HUES48 (cell line): ENCODE measurements at regions not wholly inside any gene's neighbourhood (a gene's known extent, or its start where the extent isn't known, plus 50 kb on each side); places are given as distances from the start of the nearest gene placed in this dataset.

Experiments used
- H3K27ac ChIP-seq: one replicate; pipeline ENCODE4 v1.7.0; 2013; ENCODE audit warnings: low read depth, low read length, inconsistent platforms
- H3K27me3 ChIP-seq: 2 replicates; pipeline ENCODE4 v1.6.1; 2013; ENCODE audit warnings: mild to moderate bottlenecking, low read length; ENCODE audit not compliant: control insufficient read depth, insufficient read depth
- H3K36me3 ChIP-seq: 2 replicates; pipeline ENCODE4 v1.6.1; 2013; ENCODE audit warnings: low read length; ENCODE audit not compliant: control insufficient read depth, insufficient read depth
- H3K4me1 ChIP-seq: 2 replicates; pipeline ENCODE4 v1.6.1; 2013; ENCODE audit warnings: mild to moderate bottlenecking, low read length; ENCODE audit not compliant: control insufficient read depth, insufficient read depth
- H3K4me3 ChIP-seq: 2 replicates; pipeline ENCODE4 v1.5.1; 2013; ENCODE audit warnings: mild to moderate bottlenecking, low read depth, low read length
- H3K9ac ChIP-seq: 2 replicates; pipeline ENCODE4 v1.6.1; 2013; ENCODE audit warnings: mild to moderate bottlenecking, low read depth, low read length, moderate library complexity
- H3K9me3 ChIP-seq: 2 replicates; pipeline ENCODE4 v1.6.1; 2013; ENCODE audit warnings: low read length; ENCODE audit not compliant: control insufficient read depth, insufficient read depth

DNA sequence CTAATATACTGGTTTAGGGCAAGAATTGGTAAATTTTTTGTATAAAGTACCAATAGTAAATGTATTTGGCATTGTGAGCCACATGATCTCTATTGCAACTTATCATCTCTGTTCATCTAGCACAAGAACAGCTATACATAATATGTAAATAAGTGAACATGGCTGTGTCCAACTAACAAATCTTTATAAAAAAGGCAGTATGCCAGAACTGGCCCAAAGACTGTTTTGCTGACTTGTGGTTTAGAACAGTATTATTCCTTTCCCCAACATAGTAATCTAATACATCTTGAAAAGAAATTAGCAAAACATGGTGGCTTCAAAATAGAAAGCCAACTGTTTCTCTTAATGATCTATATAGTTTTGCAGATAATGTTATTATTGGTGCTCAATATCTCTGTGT lies 441.4 kb upstream of the CELF4 start:
- no peaks in the 10 kb centered on the region for H3K36me3 ChIP-seq
- no peak overlapping the region for H3K27ac ChIP-seq
- no peaks in the 10 kb centered on the region for H3K9me3 ChIP-seq
- H3K4me1 ChIP-seq = peaks cover 4% of the 10 kb centered on the region
- H3K27me3 ChIP-seq = no peaks in the 10 kb centered on the region
- no peak overlapping the region for H3K4me3 ChIP-seq
- no peak overlapping the region for H3K9ac ChIP-seq

DNA sequence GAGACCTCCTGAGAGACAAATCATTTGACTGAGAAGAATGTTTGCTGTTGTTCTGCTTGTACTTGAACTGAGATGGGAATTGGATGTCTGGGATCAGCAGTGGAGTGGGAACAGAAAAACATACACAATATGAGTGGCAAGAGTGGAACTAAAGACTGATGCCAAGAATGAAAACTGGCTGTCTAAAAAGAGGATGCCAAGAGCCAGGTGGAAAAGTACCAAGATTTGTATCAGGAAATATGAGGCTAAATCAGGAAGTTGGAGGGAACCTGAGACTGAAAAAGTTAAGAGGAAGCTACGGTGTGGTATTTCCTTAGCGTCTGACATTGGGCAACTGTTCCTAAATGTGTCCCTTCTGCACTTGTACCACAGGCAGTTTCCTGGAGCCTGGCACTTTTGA lies 440.9 kb upstream of the CELF4 start:
- no peaks in the 10 kb centered on the region for H3K27me3 ChIP-seq
- H3K27ac ChIP-seq = no peak overlapping the region

DNA sequence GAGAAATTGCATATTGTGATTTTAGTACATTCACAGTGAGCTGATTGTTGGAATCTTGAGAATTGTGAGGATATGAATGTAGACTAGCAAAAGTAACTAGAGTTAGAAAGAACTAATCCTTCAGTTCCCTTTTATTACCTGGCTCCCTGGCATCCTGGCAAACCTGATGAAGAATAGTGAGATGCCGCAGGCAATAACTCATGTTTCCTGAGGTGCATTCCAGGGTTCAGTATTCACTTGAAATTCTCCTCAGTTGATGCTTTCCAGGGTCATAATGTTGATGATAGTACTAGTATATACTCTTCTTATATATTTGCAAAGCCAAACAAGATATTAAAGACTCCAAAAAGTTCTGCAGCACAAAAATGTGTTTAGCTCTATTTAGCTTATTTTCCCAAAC lies 432.1 kb upstream of the CELF4 start:
- Histone ChIP-seq H3K27ac (no peak overlapping the region), H3K27me3 (no peaks in the 10 kb centered on the region), H3K4me3 (no peak overlapping the region), H3K36me3 (no peaks in the 10 kb centered on the region), H3K9me3 (no peaks in the 10 kb centered on the region), H3K4me1 (peaks cover 6% of the 10 kb centered on the region), H3K9ac (no peak overlapping the region)

More for the DNA sequence above, 440.9 kb upstream of the CELF4 start:
- peaks cover 6% of the 10 kb centered on the region for H3K4me1 ChIP-seq
- H3K9ac ChIP-seq = no peak overlapping the region
- H3K36me3 ChIP-seq = no peaks in the 10 kb centered on the region
- no peak overlapping the region for H3K4me3 ChIP-seq
- H3K9me3 ChIP-seq = no peaks in the 10 kb centered on the region

DNA sequence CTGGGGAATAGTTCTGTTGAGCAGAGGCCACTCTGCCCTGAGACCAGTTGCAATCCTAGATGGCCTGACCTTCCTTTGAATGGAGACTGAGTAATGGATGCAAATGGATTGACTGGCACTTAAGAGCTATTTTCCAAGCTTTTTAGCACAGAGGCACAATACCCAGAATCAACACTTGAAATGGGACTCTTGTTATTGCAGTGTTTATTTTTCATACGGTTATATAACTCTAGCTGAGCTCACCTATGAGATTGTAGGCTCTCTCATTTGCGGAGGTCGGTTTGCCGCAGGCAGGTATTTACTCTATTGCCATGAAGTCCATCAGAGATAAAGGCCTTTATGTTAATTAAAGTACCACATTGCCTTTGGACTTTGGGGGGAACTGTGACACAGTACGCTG lies 422.3 kb upstream of the CELF4 start:
- H3K9me3 ChIP-seq = no peaks in the 10 kb centered on the region
- H3K36me3 ChIP-seq = no peaks in the 10 kb centered on the region
- no peak overlapping the region for H3K9ac ChIP-seq
- no peak overlapping the region for H3K27ac ChIP-seq
- no peak overlapping the region for H3K4me3 ChIP-seq
- H3K4me1 ChIP-seq = peaks cover 5% of the 10 kb centered on the region; the same call in 1 of the 2 replicates
- no peaks in the 10 kb centered on the region for H3K27me3 ChIP-seq

DNA sequence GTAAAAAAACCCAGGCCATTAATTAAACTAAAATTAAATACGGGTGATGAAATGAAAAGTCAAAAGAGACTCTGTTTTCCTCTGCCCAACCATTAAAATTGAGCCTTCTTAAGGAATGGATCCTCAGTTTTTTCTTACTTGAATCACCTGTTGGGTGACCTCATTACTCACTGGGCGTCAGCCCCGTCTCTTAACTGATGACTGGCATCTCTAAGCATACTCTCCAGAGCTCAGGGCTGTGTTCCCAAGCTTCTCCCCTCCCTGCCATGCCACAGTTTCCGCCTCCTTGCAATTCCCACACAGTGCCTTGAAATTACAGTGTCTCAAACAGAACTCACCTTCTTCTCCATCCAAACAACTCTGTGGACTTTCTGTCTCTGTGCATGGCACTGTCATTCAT lies 421.1 kb upstream of the CELF4 start:
- Histone ChIP-seq H3K27me3 (no peaks in the 10 kb centered on the region), H3K36me3 (no peaks in the 10 kb centered on the region), H3K9me3 (no peaks in the 10 kb centered on the region), H3K27ac (no peak overlapping the region), H3K9ac (no peak overlapping the region), H3K4me3 (no peak overlapping the region), H3K4me1 (peaks cover 5% of the 10 kb centered on the region; the same call in 1 of the 2 replicates)

DNA sequence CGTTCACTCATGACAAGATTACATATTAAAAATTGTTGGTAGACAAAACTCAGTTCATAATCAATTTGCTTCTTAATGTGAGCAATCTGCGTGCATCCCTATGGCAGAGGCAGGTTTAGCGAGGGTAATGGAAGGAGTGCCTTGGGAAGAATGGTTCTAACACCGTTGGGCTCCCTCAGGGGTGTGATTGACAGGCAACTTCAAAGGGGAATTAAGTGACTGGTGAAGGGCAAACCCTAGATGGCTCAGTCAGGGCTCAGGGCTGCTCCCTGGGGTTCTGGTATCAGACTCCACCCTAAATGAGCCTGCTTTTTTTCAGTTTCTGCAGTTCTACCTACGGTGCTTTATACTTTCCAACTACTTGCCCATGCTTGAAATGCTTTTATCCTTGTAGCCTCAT lies 419.5 kb upstream of the CELF4 start:
- H3K4me1 ChIP-seq = peaks cover 5% of the 10 kb centered on the region; the same call in 1 of the 2 replicates
- H3K9me3 ChIP-seq = no peaks in the 10 kb centered on the region
- no peaks in the 10 kb centered on the region for H3K36me3 ChIP-seq
- H3K9ac ChIP-seq = no peak overlapping the region
- H3K27me3 ChIP-seq = no peaks in the 10 kb centered on the region
- no peak overlapping the region for H3K27ac ChIP-seq
- H3K4me3 ChIP-seq = no peak overlapping the region

DNA sequence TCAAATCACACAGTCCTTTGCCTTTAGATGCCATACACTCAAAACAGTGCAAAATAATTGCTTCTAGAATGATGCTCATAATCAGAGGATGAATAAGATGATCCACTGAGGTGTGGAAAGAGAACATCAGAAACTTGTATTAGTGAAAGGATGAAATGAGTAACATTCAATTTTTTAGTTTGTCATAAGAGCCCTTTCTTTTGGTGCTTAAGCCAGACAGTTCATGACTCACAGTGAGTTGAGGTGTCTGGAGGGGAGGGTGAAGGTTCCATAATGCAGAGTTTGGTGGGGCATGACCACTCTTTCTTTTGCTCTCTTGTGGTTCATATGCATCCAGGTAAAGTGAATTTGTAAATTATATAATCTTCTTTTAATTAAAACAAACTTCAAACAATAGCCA lies 415.0 kb upstream of the CELF4 start:
- Histone ChIP-seq H3K9me3 (no peaks in the 10 kb centered on the region), H3K9ac (no peak overlapping the region), H3K27ac (no peak overlapping the region), H3K27me3 (no peaks in the 10 kb centered on the region), H3K4me1 (peaks cover 5% of the 10 kb centered on the region; the same call in 1 of the 2 replicates), H3K4me3 (no peak overlapping the region), H3K36me3 (no peaks in the 10 kb centered on the region)

DNA sequence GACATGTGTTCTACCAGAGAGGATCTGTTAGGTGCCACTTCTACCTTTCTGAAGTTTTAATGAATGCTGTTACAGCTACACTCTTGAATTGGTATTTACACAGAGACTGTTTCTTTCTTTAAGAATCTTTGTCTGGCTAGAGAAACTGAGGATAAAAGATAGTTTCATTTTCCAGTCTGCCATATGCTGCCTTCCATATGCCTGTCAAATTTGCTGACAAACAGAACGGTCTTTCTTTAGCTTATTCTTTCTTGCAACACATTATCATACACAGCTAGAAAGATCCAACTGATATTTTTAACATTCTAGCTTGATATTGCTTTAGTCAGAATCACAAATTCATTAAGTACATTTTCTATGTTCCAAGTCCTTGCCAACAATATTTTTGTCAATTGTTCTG lies 409.8 kb upstream of the CELF4 start:
- Histone ChIP-seq H3K36me3 (no peaks in the 10 kb centered on the region), H3K9ac (no peak overlapping the region), H3K27me3 (no peaks in the 10 kb centered on the region), H3K9me3 (0 out of 2 replicates have a peak, but pooled peaks cover 5% of the 10 kb centered on the region), H3K4me3 (no peak overlapping the region), H3K4me1 (no peaks in the 10 kb centered on the region), H3K27ac (no peak overlapping the region)

DNA sequence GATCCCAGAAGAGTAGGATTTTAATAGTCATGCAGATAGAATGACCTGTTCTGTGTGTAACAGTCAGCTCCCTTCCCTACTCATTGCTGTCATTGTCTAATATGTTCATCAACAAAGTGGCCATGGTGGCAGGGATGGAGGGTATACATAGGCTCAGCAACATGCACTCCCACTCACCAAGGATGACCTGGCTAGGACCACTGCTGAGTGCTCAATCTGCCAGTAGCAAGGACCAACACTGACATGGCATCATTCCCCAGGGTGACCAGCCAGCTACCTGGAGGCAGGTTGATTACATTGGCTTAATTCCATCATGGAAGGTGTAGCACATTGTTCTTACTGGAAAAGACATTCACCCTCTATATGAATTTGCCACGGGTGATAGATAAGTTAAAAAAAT lies 401.7 kb upstream of the CELF4 start:
- Histone ChIP-seq H3K4me1 (no peaks in the 10 kb centered on the region), H3K27me3 (no peaks in the 10 kb centered on the region), H3K36me3 (no peaks in the 10 kb centered on the region), H3K9me3 (no peaks in the 10 kb centered on the region), H3K9ac (no peak overlapping the region), H3K27ac (no peak overlapping the region), H3K4me3 (no peak overlapping the region)

DNA sequence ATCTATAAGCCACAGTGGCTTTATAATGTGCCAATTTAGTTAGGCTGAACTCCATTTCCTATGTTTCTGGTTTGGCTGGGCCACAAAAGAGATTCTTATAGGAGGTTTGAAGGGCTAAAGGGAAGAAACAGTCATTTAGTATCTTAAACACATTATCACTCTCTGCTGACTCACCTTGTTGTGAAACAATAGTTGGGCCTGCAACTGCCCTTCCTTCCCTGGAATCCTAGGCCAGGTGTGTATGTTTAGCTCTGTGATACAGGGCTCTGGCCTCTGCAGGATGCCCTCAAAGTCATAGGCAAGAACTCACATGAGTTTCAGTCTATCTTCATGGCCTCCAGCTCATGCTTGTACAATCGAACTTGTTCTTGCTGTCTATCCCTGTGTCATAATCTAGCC lies 400.0 kb upstream of the CELF4 start:
- Histone ChIP-seq H3K27ac (no peak overlapping the region), H3K9me3 (no peaks in the 10 kb centered on the region; the same call in 1 of the 2 replicates), H3K27me3 (no peaks in the 10 kb centered on the region), H3K9ac (no peak overlapping the region), H3K36me3 (no peaks in the 10 kb centered on the region), H3K4me1 (no peaks in the 10 kb centered on the region), H3K4me3 (no peak overlapping the region)

DNA sequence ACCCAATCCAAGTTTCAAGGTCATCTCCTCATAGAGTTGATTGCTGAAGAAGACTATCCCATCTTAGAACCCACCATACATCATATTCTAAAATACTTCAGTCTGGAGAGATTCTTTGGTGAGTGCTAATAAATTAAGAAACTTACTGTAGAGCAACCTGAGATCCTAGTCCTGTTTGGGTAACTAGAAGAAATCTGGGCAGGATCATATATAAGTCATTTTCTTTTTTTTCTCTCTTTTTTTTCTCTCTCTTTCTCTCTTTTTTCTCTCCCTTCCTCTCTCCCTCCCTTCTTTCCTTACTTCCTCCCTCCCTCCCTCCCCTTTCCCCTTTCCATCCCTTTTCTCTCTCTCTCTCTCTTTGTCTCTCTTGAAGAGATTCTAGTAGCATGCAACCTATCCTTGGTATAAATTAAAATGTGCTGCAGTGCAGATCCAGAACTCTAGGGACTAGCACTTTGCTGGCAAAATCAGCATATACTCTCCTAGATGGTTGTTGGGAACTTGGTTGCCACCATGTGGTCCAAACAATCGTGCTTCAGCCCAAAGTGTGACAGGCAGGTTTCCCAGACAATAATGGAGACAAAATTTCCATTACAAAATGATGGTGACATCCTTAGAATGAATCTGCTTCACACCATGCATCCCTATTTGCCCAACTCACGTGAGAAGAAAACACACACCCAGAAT lies 399.4 kb upstream of the CELF4 start:
- Histone ChIP-seq H3K9me3 (no peaks in the 10 kb centered on the region; the same call in 1 of the 2 replicates), H3K27me3 (no peaks in the 10 kb centered on the region), H3K27ac (no peak overlapping the region), H3K9ac (no peak overlapping the region), H3K4me1 (no peaks in the 10 kb centered on the region), H3K4me3 (no peak overlapping the region), H3K36me3 (no peaks in the 10 kb centered on the region)
